Omental fat pad (tissue), 3 donors: ENCODE measurements at regions not wholly inside any gene's neighbourhood (a gene's known extent, or its start where the extent isn't known, plus 50 kb on each side); places are given as distances from the start of the nearest gene placed in this dataset.
A peak's percentile ranks its signal among the peaks of the same experiment; 100 is the strongest.

Experiments used
- ATAC-seq: fragments of 150-250 bp; one replicate; pipeline ENCODE4 v1.9.1; 2016; ENCODE audit warnings: mild to moderate bottlenecking, moderate library complexity; ENCODE audit not compliant: low FRiP score
- DNase-seq: peaks from one replicate; pipeline ENCODE4 v3.0.0-alpha.2; 2019; ENCODE audit warnings: low spot score
- TF ChIP-seq, protein P1 (sequence below), 3 donors: fragments of 450-650 bp; IDR thresholded peaks; one replicate each; pipeline ENCODE4 v1.5.1; 2016 to 2017; ENCODE audit warnings: antibody characterized with exemption in 3 of 3, mild to moderate bottlenecking in 3 of 3, moderate library complexity in 2 of 3

DNA sequence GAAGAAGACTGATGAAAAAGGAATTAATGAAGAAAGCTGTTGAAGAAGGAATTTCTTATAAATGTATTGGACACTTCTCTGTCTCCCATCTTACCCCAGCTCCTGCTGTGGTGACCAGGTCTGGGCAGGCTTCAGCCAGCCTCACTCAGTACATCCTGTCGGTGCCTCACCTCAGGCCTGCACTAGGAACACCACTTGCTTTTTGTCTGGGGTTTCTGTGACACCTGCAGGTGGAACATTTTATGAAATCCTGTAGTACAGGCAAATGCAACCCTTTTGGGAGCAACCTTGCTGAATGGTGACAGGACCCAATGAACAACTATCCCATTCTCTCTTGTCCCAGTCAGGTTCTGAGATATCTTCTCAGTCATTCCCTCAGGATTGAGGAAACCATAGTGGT is 129.7 kb downstream of the PRDM13 start:
- DNase-seq (no peak), ATAC-seq (no peak)
- TF ChIP-seq, protein P1, sequence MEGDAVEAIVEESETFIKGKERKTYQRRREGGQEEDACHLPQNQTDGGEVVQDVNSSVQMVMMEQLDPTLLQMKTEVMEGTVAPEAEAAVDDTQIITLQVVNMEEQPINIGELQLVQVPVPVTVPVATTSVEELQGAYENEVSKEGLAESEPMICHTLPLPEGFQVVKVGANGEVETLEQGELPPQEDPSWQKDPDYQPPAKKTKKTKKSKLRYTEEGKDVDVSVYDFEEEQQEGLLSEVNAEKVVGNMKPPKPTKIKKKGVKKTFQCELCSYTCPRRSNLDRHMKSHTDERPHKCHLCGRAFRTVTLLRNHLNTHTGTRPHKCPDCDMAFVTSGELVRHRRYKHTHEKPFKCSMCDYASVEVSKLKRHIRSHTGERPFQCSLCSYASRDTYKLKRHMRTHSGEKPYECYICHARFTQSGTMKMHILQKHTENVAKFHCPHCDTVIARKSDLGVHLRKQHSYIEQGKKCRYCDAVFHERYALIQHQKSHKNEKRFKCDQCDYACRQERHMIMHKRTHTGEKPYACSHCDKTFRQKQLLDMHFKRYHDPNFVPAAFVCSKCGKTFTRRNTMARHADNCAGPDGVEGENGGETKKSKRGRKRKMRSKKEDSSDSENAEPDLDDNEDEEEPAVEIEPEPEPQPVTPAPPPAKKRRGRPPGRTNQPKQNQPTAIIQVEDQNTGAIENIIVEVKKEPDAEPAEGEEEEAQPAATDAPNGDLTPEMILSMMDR (IDR thresholded peaks at IDR 0.05): no peak

GRCh38 chr6:99739526-99739925 is 132.9 kb downstream of the PRDM13 start:
- DNase-seq: no peak
- ATAC-seq: no peak
- TF ChIP-seq, protein P1 (IDR thresholded peaks at IDR 0.05): no peak

- TF ChIP-seq, protein P1 (IDR thresholded peaks at IDR 0.05): no peak
- DNase-seq: no peak
- ATAC-seq: no peak
Observed at GRCh38 chr6:99741092-99741491, 134.5 kb downstream of the PRDM13 start.

DNA sequence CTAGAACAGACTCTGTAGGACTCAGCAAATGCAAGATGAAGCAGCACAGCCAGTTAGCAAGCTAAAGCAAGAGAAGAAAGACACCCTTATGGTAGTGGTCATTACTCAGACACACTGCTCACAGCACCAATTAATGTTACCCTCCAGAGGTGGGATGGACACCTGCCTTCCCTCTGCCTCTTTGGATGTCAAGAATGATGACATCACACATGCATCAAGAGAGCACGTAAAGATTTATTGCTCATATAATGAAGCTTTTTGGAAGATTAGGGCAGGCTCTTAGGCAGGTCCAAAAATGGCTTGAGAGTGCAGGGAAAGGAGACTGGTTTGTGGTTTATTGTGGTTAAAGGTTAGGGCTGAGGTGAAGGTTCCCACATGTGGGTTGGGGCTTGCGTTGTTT is 137.0 kb downstream of the PRDM13 start:
- no peak for DNase-seq
- TF ChIP-seq, protein P1 (IDR thresholded peaks at IDR 0.05): no peak
- no peak for ATAC-seq

- no peak for DNase-seq
- TF ChIP-seq, protein P1 (IDR thresholded peaks at IDR 0.05): no peak
- no peak for ATAC-seq
Observed at GRCh38 chr6:99745651-99746050, 139.0 kb downstream of the PRDM13 start.

GRCh38 chr6:99746261-99746895 is 139.7 kb downstream of the PRDM13 start:
- ATAC-seq: peak; percentile 76
- TF ChIP-seq, protein P1 (IDR thresholded peaks at IDR 0.05): peak in 2 of 3 donors; percentile 8 to 29
- DNase-seq: peak; percentile 23

GRCh38 chr6:99761711-99762110 is 155.1 kb downstream of the PRDM13 start:
- DNase-seq (no peak), ATAC-seq (no peak)
- TF ChIP-seq, protein P1 (IDR thresholded peaks at IDR 0.05): no peak
